ENCODE measurements at regions not wholly inside any gene's neighbourhood (a gene's known extent, or its start where the extent isn't known, plus 50 kb on each side); places are given as distances from the start of the nearest gene placed in this dataset.

DNA sequence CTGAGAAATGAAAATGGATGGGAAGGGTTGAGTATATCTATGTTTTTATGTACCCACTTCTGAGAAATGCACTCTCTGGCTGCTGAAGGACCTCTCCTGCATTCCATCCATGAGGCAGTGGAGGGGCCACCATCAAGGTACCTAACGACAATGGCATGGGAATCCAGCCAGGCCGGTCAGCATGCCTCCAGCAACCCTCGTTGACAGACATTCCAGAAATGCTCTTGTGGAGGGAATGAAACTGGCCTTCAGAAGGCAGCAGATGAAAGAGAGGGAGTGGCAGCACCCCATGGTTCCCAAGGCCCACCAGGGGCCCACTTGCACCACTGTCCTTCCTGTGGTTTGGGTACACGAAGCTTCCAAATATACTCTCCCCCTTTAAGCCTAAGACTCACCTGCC is 269.0 kb downstream of the ARHGAP12 start:
- DNase-seq (ENCODE audit: low spot score): no peak
- intact Hi-C loops (cut with DNase I): no loop called here

DNA sequence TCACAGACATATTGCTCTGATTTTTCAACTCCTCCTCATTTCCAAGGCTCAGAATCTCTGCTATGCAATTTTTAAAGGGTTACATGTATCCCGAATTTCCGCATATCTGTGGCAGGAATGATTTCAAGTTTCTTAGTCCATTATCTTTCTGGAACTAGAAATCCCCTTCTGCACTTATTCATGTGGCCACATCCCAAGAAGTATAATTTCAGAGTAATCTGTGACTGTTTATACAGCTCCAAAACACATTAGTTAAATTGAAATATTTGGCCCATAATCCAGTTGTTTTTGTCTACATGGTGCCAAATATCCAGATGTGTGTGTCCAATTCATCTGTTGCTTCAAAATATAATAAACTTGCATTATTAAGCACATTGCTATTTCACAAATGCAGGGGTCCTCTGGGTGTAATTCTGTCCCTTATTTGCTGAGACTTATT is 271.2 kb downstream of the ARHGAP12 start:
- no peak for DNase-seq (ENCODE audit: low spot score)
- intact Hi-C loops (cut with DNase I): no loop called here

DNA sequence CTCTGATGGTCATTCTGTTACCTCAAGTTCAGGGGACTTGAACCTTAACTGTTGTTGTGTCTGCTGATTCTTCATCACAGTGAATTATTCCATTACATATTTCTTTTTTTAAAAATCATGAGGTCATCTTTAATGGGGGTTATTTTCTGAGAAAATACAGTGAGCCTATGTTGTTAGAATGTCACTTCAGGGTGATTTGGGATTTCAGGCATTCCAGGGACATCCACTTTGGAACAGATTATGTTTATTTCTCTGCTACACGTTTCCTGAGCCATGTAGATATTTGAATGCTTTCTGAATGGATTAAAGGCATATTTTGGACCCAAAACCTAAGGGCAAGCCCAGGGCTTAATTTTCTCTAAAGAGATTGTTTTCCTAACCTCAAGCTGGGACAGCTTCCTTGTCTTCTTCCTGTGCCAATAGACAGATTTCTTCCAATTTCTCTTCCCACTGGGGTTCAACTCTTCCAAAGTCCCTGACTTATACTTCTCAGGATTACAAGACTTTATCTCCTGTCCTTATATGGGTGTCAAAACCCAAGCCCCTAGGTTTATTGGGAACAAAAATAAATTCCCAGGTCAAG is 271.7 kb downstream of the ARHGAP12 start:
- DNase-seq (ENCODE audit: low spot score): no peak
- intact Hi-C loops (cut with DNase I): no loop called here

DNA sequence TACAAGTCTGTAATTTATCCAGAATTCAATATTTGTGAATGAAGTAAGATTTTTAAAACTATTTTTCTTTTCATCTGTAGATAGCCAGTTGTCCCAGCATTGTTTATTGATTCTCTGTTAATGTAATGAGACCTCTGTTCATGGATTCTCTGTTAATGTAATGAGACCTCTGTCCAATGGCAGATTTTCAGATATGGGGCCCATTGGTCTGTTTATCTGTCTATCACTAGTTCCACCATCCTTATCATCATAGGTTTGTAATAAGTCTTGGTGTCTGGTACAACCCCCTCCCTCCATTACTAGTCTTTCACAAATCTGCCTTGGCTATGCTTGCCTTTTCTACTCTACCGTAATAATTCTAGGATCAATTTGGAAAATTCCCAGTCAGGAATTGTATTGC is 276.6 kb downstream of the ARHGAP12 start:
- DNase-seq (ENCODE audit: low spot score): no peak
- intact Hi-C loops (cut with DNase I): no loop called here

DNA sequence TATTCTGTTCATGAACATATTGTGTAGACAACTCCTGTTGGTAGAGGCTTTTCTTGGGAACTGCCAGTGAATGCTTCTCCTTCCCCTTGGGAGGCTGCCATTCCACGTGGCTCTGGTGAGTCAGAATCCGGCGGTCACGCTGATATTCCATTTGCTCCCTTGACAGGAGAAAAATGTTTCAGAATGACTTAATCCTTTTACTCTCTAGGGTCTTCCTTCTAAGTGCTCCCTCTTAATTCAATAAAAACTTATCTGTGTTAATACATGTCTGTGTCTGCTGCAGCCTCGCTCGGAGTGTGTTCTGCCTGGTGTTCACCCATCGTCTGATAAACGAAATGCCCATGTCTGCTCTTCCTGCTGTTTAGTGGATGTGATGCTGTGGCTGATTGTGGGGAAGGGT is 278.6 kb downstream of the ARHGAP12 start:
- peak; percentile 94 for DNase-seq (ENCODE audit: low spot score)
- intact Hi-C loops (cut with DNase I): no loop called here

DNA sequence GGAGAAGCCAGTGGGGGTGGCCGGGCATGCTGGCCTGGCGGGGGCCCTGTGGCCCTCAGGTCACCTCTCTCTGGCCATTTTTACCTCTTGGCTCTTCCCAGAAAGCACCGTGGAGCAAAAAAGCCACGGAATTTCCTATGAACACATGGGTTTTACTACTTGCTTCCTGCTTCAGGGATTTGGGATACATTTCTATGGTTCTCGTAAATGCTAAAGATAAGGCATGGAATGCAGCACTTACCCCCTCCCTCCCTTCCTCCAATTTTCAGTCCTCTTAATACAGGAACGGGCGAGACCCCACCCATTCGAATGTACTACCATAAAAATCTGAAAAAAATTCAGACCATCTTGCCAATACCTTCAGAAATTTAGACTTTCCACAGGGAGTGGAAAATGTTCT is 279.7 kb downstream of the ARHGAP12 start:
- no peak for DNase-seq (ENCODE audit: low spot score)
- intact Hi-C loops (cut with DNase I): no loop called here

DNA sequence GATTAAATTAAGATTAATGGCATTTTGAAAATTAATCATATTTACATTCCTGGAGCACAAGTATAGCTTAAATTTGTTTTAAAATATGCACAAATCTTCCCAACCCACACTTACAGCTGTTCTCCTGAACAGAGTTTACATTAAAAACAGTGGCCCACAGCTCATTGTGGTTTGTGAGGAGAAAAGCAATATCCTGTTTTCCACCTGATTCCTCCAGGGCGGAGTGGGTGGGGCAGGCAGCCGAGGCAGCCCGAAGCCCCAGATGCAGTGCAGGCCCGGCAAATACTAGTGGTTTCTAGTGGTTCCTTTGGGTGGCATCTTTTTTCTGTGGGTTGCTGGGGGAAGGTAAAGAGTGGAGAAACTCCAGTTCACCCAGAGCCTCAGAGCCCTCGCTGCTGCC is 280.8 kb downstream of the ARHGAP12 start:
- DNase-seq (ENCODE audit: low spot score): no peak
- intact Hi-C loops (cut with DNase I): no loop called here

DNA sequence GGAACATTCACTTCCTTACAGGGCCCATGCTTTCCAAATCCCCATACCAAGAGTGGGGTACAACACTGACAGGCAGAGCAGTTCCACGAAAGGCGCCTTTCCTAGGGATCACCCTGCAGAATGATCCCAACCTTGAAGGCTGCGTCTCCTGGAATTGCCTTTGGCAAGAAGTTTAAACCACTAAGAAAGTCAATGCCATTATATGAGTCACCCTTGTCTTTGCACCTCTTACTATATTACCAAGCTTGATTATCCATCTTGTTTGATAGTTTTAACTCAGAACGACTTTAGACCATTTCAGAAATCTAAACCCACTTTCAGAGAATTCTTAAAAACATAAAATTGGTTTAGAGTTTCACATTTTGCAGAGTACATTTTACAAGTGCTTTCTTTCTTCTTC is 282.1 kb downstream of the ARHGAP12 start:
- no peak for DNase-seq (ENCODE audit: low spot score)
- intact Hi-C loops (cut with DNase I): no loop called here

DNA sequence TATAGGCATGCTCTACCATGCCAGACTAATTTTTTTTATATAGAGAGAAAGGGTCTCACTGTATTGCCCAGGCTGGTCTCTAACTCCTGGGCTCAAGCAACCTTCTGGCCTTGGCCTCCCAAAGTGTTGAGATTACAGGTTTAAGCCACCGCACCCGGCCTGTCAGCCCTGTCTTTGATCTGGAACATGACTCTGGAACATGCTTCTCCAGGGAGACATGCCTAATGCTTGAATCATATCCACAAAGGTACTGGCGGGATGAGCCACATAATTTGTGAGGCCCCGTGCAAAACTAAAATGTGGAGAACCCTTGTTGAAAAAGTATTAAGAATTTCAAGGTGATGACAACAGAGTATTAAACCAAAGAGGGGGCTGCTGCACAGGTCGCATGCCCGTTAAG is 282.8 kb downstream of the ARHGAP12 start:
- intact Hi-C loops (cut with DNase I): no loop called here

DNA sequence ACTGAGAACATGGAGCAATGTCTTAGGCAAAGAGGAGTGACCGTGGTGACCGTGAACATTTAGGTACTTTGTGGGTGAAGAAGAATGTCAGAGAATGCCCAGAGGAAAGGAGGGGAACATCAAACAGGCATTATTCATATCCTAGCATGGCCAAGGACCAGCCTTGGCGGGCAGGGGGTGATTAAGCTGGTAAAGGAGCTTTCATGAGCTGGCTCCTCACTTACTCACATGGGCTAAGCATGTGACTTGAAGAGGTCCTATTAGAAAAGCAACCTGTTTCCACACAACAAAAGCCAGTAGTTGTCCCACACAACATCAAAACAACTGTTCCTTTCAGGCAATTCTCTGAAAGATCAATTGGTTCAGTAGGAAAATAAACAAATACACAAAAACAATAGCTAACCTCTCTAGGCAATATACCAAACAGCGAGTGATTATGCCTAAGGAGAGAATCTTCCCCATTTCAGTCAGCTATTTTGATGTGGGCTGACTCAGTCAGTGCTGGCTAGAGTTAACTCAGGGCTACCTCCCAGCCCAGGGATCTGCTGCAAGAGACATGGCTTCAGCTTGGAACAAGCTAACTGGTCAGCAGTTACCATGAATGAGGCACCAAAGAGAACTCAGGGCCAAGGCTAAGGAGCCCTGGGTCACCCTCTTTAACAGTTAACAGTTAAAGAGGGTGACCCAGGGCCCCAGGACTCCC is 283.5 kb downstream of the ARHGAP12 start:
- intact Hi-C loops (cut with DNase I): no loop called here

More for the DNA sequence above, 282.8 kb downstream of the ARHGAP12 start:
- no peak for DNase-seq (ENCODE audit: low spot score)

DNA sequence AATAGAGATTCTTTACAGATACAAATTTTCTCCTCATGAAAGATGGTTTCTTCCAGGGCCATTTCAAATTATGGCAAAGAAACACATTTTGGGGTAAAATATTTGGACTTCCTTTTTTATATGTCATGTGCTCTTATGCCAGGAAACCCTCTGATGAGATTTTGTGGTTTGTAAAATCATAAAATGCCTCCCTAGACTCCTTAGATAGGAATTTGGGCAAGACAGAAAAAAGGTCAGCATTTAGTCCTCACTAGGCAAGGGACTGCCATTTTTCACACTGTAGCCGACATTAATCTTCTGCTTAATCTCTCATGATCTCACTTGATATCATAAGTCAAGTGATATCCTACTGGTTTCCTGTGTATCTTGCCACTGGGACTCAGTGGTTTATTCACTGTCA is 286.4 kb downstream of the ARHGAP12 start:
- intact Hi-C loops (cut with DNase I): no loop called here
- DNase-seq (ENCODE audit: low spot score): no peak

More for the DNA sequence above, 283.5 kb downstream of the ARHGAP12 start:
- DNase-seq (ENCODE audit: low spot score): no peak

DNA sequence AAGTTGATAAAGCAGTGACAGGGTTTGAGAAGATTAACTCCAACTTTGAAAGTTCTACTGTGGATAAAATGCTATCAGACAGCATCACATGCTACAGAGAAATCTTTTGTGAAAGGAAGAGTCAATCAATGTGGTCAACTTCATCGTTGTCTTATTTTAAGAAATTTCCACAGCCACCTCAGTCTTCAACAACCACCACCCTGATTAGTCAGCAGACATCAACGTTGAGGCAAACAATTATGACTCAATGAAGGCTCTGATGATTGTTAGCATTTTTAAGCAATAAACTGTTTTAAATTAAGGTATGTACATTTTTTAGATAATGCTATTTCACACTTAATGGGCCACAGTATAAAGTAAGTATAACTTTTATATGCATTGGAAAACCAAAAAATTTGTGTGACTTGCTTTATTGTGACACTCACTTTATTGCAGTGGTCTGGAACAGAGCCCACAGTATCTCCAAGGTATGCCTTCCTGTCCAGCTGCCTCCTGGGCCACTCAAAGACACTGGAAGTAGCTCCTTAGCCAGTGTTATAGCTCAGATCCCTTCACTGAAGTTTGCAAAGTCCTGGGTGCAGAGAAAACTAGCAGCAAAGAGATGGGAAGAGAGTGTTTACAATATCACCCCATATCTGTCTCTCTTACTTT is 293.1 kb downstream of the ARHGAP12 start:
- DNase-seq (ENCODE audit: low spot score): no peak
- intact Hi-C loops (cut with DNase I): no loop called here

DNA sequence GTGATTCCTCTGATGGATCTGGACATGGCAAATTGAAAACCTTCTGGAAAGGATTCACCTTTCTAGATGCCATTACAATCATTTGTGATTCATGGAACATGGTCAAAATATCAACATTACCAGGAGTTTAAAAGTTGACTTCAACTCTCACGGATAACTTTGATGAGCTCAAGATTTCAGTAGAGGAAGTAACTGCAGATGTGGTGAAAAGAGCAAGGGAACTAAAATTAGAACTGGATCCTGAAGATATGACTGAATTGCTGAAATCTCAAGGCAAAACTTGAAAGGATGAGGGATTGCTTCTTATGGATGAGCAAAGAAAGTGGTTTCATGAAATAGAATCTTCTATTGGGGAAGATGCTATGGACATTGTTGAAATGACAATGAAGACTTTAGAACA is 293.6 kb downstream of the ARHGAP12 start:
- no peak for DNase-seq (ENCODE audit: low spot score)
- intact Hi-C loops (cut with DNase I): no loop called here

DNA sequence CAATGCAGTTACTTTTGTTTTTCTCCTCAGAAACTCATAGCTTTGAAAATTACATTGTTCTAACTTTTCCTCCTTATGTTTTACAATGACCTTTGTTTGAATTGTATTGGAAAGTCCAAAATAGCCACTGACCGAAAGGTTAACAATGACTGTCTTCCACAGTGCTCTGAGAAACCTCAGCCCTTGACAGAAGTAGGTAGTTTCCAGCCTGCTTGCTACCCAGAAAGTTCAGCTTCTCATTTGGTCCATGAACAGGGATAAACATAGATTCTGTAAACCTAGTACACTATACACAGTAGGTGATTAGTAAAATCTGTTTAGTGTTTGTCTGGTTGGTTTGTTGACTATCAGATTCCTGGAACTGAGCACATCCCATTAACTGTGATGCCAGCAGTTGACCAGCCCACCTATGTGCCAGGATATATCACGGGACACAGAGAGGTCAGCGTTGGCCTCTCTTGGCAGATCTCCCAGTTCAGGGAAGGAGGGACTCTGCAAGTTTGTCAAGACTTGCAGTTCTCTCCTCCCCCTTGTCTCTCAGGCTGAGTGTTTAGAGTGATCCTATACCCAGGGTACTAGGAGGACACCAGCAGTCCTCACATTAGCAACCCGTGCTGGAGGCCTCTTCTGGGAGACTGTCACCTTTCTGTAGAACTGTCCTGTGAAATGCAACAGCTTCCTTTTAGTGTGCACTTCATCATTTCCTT is 297.6 kb downstream of the ARHGAP12 start:
- intact Hi-C loops (cut with DNase I): no loop called here
- no peak for DNase-seq (ENCODE audit: low spot score)

DNA sequence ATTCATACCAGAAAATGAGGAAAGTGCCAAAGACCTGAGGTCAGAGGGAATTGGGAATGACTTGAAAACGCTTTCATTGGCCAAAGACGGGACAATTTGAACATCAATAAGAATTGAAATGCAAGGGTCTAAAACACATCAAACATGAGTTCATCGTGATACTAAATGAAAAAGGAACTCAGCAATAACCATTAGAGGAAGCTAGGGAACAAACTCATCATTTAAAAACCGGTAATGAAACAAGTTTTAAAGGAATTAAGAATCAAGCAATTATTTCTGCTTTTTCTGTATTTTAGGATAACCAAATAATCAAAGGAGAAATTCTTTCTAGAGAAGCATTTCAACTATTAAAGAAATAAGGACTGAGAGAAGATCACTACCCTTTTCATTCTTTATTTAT is 303.1 kb downstream of the ARHGAP12 start:
- intact Hi-C loops (cut with DNase I): no loop called here
- DNase-seq (ENCODE audit: low spot score): no peak

DNA sequence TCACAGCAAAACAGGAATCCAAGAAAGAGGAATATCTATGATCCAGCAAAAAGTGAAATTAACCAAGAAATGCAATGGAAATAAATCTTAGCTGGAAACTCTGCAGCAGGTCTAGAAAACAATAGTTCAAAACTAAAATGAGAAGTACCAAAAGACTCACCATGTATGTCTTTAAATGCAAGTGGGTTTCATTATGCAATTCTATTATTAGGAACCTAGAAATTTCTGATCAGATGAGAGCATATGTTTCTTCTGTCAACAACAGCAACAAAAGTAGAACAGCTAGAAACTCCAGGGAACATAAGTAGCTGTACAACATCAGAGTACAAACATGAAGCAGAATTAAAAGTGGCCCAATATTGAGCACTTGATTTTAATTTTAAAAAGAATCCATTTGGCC is 304.0 kb downstream of the ARHGAP12 start:
- intact Hi-C loops (cut with DNase I): no loop called here
- DNase-seq (ENCODE audit: low spot score): no peak

DNA sequence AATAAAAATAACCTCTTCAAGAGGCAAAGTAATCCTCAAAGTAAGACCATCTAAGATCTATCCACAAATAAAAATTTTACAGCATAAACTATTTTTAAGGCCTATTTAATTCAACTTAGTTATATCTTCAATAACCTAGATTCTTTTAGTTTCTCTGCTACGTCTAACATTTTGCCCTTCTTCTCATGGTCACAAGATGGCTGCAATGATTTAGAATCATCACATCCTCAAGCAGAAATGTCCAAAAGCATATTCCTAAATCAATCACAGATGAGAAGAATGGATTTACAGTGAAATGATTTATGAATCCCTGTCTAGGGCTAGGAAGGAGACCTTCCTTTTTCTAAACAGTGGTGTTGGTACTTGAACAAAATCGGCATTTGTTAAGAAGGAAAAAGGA is 304.7 kb downstream of the ARHGAP12 start:
- intact Hi-C loops (cut with DNase I): no loop called here

DNA sequence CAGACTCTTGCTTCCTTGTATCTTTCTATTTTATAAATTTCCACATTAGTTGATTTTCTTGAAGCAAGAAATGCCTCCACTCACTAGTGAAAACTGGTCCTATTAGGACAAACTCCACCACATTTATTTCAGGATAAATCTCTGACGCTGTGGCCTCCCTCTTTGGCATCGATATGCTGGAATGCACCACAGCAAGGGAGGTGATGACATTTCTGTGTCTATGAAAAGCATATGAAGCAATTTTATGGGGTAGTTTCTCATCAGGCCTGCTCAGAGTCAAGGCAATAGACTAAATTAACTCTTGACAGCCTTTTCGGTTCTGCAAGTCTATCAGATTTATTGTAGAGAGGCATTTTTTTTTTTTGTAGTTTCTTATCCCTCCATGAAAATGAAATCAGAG is 304.4 kb downstream of the ZEB1 start:
- no peak for DNase-seq (ENCODE audit: low spot score)
- intact Hi-C loops (cut with DNase I): no loop called here

More for the DNA sequence above, 304.7 kb downstream of the ARHGAP12 start:
- DNase-seq (ENCODE audit: low spot score): no peak

DNA sequence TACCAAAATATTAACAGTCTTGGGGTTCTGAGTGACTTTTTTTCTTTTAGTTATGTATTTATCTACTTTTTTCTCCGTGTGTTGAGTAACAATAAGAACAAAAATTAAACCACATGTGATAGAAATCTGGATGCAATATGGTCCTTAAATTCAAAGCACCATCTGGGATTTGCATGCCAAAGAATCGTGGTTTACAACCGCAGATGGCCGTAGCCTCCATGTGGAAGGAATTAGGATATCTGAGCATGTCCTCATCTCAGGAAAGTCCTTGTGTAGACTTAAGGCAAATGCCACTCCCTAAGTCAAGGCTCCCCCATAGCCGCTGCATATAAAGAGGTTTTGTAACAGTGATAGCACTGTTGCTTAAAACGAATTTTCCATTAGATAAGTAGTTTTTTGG is 304.0 kb downstream of the ZEB1 start:
- DNase-seq (ENCODE audit: low spot score): no peak
- intact Hi-C loops (cut with DNase I): no loop called here

DNA sequence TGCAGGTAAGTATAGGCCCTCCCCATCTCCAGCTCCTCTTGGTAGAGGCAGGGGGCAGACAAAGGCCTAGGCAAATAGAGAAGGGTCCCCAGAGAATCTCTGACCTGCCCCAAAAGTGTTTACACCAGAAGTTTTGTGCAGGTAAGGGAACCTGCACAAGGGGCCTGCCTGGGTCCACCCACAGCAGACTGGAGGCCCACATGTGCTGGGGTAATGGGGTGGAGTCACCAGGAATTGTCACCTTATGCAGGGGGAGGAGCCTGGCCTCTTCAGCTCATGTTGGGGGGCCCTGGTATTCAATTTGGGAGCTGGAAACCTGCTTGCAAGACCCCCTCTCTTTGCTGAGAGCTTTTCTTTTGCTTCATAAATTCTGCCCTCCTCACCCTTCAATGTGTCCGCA is 302.7 kb downstream of the ZEB1 start:
- DNase-seq (ENCODE audit: low spot score): no peak
- intact Hi-C loops (cut with DNase I): no loop called here
